Hematopoietic multipotent progenitor cell (in vitro differentiated cells): ENCODE measurements at regions not wholly inside any gene's neighbourhood (a gene's known extent, or its start where the extent isn't known, plus 50 kb on each side); places are given as distances from the start of the nearest gene placed in this dataset.
"Not testable (repeated sequence)": the region's sequence is repeated elsewhere in the genome, so short reads cannot be mapped to it uniquely, and the experiment has no call there.

Source experiments
- DNase-seq, 3 donors: peaks; one replicate each; pipeline ENCODE4 v3.0.0-alpha.2; 2011 to 2015; ENCODE audit warnings: low read depth in 2 of 3, low spot score in 2 of 3

DNA sequence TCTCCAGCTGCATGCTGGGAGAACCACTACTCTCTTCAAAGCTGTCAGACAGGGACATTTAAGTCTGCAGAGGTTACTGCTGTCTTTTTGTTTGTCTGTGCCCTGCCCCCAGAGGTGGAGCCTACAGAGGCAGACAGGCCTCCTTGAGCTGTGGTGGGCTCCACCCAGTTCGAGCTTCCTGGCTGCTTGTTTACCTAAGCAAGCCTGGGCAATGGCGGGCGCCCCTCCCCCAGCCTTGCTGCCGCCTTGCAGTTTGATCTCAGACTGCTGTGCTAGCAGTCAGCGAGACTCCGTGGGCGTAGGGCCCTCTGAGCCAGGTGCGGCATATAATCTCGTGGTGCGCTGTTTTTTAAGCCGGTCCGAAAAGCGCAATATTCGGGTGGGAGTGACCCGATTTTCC lies 215.0 kb downstream of the STIM2 start:
- DNase-seq, result not testable (repeated sequence)

DNA sequence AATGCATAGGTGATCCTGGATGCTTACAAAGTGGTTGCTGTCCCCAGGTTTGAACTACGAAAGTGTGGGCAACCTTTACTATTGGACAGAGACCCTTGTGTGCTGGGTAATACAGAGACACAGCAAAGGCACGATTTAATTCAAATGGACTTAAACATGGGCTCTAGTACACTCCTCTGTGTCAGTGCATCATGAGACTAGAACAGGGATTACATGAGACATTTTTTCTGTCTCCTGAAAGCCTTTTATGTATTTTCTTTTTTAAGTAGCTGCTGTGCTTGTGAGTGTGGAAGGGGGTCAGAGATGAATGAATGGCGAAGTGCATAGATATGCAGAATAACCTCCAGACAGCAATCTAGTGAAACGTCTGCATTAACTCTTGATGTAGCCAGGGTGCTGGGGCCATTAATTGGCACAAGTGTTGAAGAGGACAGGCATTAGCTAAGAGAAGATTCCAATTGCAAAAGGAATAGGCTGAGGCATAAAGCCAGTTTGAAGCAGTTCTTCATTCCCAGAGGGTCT lies 218.4 kb downstream of the STIM2 start:
- DNase-seq, result no peak

DNA sequence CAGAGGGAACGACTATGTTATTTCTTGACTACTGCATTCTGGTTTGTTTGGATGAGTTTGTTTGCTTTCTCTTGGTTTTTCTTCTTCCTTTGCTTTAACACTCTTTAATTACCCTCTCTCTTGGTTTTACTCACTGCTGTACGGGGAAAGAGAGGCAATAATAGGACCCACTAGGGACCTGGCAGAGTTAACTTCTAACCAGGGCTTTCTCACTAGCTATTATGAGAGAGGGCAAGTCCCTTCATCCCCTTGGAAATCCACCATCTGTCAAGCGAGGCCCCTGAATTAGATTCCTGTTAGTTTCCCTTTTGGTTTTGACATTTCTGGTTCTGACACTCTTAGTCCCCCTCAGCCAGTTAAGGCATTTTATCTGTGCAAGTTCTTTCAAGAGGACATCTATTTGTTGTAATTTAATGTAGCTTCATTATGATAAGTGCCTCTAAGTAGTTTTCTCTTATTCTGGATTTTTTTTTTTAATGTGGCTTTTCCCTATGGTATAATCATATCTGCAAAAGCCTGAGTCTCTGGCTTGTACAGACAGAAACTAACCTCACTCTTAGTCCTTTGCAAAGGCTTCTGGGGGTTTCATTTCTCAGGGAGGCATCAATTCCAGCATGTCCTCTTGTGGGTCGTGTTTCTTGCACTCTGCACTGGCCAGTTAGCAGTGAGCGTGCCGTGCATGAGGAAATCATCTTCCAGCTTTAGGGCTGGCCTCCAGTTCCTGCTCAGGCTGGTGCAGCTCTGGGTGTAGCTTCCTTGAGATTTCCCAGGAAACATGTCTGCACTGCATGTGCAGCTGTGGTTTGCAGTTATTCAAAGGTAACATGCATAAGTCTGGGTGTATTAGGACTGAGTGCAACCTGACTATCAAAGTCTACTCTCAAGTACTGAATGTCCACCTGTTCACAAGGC lies 221.3 kb downstream of the STIM2 start:
- DNase-seq, result no peak

DNA sequence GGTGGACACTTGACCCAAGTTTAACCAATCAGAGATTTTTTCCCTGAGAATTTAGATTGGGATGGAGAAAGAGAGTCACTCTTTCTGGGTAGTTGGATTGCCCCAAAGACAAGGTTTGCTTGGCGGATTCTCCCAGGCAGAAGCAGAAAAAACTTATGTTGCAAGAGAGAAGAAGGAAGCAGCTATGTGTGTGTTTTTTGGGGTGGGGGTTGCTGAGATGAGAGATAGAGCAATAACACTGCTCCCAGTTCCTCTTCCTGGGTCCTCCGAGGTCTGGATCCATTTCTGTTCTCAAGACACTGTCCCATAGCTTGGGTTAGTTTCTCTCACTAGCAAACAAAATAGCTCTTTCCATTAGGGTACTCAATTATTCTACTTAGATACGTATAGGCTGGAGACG lies 222.1 kb downstream of the STIM2 start:
- DNase-seq, result no peak

DNA sequence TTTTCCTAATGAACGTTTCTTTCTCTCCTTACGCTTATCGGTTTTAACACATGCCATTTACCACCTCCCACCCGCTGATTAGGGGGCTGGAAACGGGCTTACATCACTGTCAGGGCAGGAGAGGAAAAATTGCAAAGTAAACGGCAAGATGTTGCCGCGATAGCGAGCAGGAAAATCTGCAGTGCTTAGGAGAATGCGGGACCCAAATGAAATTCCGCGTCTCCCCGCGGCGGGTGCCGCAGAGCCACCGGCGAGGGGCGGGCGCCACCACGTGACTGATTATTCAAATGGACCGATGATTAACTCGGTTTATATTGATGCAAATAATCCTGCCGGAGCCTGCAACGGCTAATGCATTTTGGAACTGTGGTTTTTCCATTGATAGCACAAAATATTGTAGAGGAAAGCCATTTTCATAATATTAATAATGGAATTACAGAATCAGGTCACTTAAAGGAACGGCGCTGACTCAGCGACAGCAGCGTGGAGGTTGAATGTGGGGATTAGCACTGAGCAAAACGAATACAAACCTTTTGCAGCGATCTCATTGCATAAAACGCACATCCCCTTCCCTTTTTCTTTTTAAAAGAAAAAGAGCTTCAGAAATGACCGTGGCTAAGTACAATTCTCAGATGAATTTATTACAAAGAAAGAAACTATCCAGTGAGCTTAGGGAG lies 224.2 kb downstream of the STIM2 start:
- DNase-seq, result peak in 2 of 3 donors; percentile 20 to 26

DNA sequence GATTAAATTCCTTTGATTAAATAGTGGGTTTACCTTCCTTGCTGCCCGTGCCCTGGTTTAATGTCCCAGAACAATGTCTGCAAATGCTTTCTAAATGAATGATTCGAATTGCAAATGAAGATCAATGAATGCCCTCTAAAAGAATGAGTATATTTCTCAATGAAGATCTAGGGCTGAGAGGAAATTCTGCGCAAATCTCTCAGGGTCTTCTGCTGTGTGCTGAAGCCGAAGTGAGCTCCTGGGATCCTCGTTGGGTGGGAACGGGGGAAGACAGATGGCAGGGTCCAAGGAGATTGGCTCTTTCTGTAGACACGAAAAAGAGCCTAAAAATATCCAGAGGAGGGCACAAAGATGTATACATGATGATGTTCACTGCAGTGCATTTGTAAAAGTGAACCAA lies 224.8 kb downstream of the STIM2 start:
- no peak for DNase-seq

DNA sequence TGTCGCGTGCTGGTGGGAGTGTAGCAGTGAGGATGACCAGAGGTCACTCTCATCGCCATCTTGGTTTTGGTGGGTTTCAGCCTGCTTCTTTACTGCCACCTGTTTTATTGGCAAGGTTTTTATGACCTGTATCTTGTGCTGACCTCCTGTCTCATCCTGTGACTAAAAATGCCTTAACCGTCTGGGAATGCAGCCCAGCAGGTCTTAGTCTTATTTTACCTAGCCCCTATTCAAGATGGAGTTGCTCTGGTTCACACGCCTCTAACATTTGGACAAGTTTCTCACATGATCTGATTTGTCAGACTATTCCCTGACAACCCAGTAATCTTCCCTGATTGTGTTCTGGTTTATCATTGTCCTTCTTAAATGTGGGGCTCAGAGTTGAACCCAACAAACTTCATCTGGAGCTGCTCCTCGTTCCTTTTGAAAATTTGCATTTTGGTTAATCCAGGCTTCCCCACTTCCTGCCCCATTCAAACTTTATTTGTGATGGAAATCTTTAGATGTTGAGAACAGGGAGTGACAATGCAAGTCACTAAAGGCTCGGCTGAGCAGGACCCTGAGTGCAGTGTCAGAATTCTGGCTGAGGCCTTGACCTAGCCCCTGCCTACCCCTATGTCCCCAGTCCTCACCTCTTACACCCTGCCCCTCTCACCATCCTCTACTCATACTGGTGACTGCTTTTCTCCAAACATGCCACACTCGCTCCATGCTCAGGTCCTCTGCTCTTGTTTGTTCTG lies 226.8 kb downstream of the STIM2 start:
- no peak for DNase-seq

DNA sequence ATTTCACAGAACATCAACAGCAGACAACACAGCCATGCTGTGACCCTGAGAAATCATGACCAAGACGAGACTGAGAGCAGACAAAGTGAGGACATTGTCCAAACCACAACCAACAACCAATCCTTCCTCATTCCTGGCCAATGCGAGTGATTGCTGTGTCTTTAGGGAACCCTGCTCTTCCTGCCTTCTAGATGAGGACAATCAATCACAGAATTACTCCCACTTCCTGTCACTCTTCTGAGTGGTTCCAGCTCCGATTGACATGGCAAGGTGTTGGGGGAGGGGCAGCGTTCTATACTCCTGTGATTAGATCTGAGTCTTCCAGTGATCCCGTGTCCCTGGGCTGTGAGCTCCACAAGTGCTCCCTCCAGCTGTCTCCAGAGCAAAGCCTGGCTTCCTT lies 227.8 kb downstream of the STIM2 start:
- peak in 2 of 3 donors; percentile 5 to 8 for DNase-seq

DNA sequence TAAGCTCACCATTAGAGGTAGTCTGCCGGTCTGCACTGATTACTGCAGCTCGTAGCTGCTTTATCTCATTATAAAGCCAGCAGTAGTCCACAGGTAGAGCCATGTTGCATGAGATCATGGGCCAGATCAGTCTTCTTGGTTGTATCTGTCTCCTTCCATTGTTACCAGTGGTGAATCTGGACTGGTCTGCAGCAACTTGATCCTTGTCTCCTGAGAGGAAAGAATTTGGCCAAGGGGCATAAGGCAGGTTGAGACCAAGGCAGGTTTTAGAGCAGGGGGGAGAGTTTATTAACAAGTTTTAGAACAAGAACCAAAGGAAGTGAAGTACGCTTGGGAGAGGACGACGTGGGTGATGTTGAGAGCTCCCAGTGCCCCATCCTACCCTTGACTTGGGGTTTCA lies 228.5 kb downstream of the STIM2 start:
- DNase-seq, result no peak

DNA sequence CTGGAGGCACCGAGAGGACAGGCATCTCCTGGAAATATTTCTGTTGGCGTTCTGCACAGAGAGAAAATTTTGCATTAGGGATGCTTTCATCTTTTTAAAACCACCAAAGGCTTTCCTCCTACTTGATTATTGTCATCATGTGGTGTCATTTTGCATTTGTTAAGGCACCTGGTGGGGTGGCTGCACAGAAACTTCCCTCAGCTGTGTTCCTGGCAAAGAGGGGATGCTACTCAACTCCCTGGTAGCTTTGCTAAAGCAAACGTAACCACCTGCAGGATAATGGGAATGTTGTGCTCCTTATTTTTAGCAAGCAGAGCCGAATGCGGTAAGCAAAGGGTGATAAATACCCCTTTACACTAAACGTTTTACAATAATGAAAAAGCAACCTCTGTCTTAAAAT lies 229.8 kb downstream of the STIM2 start:
- no peak for DNase-seq

DNA sequence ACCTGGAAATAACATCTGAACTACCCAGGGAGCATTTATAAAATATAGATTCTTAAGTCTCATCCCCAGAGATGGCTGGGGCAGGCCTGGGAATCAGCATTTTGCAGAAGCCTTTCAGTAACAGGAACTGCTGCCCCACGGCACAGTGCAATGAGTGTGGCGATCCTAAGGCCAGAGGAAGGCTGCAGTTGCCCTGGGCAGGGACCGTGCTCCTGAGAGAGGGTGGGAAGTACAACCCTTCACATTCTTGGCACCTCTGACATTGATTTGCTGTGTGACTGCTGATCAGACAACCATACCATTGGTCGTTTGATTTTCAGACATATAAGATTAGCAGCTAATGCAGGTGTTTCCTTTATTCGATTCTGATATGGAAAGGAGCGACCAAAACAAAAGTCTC lies 233.6 kb downstream of the STIM2 start:
- DNase-seq, result no peak

DNA sequence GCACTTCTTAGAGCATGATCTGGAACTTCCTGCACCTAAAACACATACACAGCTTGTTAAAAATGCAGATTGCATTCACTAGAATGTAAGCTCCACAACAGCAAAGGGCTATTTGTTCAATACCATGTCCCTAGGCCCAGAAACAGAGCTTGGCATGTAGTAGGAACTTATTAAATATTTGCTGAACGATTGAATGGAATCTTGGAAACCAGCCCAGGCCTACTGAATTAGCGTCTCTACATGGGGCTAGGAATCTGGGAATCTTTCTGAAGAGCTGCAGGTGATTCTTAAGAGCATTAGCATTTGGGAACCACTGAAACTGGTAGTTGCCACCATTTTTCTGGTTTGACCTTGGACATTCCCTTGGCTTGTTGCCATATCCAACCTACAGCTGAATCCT lies 234.1 kb downstream of the STIM2 start:
- no peak for DNase-seq

DNA sequence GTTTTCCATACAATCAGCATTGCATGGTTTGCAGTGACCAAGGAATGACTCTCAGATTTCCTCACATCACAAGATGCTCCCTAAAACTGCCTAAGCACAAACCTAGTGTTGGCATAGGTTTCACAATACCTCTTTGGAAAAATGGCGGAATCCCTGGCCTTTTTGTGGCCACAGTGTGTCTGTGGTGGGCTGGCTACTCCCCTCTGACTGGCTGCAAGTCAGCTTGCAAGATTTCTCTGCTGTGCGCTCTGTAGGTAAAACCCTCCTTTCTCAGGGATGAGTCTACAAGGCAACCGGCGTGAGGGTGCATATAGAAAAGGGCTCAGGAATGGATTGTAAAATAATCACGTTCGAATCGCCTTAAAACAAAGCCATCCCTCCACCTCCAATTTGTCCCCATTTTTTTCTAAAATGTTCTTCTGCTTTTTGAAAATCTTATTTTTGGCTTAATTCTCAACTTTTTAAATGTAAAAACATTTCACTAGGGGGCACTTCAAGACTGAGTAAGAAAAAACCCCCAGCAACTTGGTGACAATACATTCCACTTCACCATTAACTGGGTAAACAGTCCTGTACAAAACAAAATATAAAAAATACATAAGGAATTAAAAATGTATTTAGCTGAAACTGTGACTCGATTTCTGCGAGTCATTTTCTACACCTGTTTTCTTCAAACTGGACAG lies 235.6 kb downstream of the STIM2 start:
- peak in 2 of 3 donors; percentile 3 to 40 for DNase-seq

DNA sequence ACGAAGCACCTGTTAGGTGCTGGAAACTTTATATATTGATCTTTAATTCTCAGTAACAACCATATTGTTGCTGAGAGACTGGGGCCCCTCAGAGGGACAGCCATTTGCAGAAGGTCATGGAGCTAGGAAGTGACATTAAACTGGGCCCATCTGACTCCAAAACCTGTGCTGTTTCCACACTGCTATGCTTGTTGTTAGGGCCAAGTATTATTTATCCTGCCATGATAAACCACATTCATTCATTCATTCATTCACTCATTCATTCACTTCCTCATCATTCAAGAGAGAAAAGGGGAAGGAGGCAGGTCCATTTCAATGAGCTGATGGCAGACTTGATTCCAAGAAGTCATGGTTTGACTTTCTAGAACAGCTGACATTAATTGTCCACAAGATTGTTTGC lies 237.4 kb downstream of the STIM2 start:
- DNase-seq, result no peak

DNA sequence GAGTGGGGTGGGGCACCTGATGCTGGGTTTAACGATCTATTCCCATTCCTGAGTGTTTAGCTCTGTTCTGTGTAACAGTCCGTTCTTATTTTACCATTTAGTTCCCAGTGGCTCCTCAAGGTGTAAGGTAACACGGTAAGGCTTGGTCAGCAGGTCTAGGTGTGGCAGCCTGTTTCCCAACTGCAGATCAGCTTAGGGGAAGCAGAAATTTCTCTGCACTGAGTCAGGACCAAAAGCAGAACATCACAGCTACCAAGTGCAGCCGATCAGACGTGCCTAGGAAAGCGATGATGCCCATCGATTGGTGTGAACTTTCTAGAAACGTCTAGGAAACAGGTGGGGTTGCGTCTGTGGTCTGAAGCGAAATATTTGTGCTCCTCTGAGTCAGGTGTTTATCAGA lies 240.1 kb downstream of the STIM2 start:
- no peak for DNase-seq

DNA sequence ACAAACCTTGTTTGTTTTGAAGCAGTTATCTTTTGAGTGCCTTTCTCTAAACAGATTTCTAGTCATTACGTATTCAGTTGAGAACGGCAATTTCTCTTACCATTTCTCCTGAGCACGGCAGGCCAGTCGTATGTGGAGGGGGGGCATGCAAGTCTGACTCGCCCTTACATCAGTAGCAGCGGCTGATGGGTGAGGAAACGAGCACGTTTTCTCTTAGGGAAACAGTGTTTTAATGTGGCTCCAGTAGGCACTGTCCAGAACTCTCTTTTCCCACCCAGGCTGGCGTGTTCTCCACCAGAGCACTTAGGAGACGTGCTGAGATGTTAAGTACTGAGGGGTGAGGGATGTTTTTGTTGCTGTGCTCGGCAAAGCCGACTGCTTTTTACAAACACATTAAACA lies 240.5 kb downstream of the STIM2 start:
- DNase-seq, result no peak

DNA sequence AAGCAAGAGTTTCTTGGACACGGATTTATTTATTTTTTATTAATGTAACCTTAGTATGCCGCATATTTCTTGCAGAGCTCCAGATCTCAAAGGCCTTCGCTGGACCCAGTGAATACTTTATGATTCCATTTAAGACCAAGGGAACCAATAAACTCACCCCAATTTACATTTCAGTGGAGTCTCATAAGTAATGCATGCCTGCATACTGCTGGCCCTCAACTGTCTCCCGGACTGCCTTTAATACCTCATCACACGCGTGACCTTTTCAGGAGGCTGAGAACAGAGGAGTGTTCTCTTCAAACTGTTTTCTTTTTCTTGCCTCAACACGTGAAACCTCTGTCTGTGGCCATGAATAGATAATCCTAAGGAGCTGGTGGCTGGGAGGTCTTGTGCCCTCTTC lies 240.9 kb downstream of the STIM2 start:
- DNase-seq, result no peak

DNA sequence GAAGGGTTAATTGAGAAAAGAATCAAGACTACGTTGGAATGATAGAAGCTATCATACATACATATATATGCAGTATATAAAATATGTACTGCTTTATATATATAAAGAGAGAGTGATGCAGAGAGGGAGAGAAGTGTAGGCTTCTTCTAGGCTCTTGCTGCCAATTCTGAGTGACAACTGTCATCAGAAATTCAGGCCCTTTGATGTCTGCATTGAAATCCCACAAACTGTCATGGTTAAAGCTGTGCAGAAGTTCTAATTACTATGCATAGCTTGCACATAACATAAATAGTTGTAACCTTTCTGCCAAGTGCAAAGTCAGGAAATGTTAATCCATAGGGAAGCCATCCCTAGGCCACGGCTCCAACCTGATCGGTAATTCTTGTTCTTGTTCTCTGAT lies 251.0 kb downstream of the STIM2 start:
- DNase-seq, result no peak

DNA sequence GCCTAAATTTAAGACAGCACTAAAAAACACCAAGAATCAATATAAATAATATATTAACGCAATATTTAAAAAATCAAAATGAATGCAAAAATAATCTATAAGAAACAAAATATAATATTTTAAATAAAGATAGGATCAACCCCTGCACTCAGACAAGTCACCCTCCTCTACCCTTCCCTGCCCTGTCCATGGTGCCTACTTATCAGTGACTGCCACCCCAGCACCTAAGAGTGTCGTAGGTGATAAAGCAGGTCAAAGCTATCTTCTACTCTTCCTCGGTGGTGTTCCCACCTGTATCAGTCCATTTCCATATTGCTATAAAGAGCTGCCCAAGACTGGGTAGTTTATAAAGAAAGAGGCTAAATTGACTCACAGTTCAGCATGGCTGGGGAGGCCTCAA lies 251.9 kb downstream of the STIM2 start:
- DNase-seq, result no peak

DNA sequence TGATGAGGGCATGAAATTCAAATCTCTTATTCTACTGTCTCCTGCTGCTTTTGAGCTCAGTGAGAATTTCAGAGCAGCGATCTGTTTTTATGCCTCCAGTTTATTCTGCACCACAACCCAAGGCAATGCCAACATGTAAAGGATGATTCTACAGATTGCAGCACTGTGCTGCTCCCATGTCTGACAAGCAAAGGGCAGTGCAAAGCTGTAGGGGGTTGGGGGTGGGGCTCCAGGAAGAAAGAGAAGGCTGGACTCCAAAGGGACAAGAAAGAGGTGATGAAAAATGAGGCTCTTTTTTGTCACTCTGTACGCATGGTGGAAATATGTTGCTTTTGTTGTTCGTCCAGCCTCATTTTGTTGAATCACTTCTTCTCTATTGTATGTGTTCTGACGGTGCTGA lies 254.6 kb downstream of the STIM2 start:
- DNase-seq, result no peak

DNA sequence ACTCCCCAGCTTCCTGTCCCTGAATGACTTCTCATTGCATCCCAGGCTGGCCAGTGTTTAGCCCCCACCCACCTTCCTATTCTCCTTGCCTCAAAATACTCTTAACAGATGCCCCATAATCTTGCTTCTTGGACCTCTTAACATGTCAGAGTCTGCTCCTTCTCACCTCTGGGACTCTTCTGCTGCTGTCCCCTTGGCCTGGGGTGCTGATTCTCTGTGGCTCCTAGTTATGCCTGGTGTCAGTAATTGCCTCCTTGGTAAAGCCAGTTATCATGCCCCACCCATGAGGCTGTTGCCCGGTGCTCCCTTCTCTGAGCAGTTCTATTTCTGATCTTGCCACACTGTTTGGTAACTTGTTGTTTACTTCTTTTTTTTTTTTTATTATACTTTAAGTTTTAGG lies 256.8 kb downstream of the STIM2 start:
- no peak for DNase-seq
